Omental fat pad (tissue), 3 donors: ENCODE measurements at regions not wholly inside any gene's neighbourhood (a gene's known extent, or its start where the extent isn't known, plus 50 kb on each side); places are given as distances from the start of the nearest gene placed in this dataset.
A peak's percentile ranks its signal among the peaks of the same experiment; 100 is the strongest.
"Not testable (repeated sequence)": the region's sequence is repeated elsewhere in the genome, so short reads cannot be mapped to it uniquely, and the experiment has no call there.

ENCODE experiments used
- ATAC-seq: fragments of 150-250 bp; one replicate; pipeline ENCODE4 v1.9.1; 2016; ENCODE audit warnings: mild to moderate bottlenecking, moderate library complexity; ENCODE audit not compliant: low FRiP score
- DNase-seq: peaks from one replicate; pipeline ENCODE4 v3.0.0-alpha.2; 2019; ENCODE audit warnings: low spot score
- CTCF ChIP-seq, 3 donors: fragments of 450-650 bp; IDR thresholded peaks; one replicate each; pipeline ENCODE4 v1.5.1; 2016 to 2017; ENCODE audit warnings: antibody characterized with exemption in 3 of 3, mild to moderate bottlenecking in 3 of 3, moderate library complexity in 2 of 3

GRCh38 chrX:37509349-37509748, 62.1 kb upstream of the LANCL3 start:
- DNase-seq (no peak), ATAC-seq (no peak)

GRCh38 chrX:37516512-37516911, 54.9 kb upstream of the LANCL3 start:
- not testable (repeated sequence) for ATAC-seq, DNase-seq

More at GRCh38 chrX:37509349-37509748, 62.1 kb upstream of the LANCL3 start:
- no peak for TF ChIP-seq CTCF (IDR thresholded peaks at IDR 0.05)

DNA sequence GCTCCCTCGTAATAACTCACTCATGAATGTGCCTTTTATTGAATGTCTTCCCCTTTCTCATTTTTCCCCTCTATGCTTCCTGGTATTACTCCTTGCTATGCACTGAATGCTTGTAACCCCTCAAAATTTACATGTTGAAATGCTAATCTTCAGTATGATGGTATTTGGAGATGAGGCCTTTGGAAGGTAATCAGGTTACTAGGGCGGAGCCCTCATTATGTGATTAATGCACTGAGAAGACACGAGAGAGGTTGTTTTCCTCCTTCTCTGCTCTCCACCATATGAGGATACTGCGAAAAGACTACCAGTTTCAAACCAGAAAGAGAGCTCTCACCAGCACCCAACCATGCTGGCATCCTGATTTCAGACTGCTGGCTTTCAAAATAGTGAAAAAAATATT, 52.2 kb upstream of the LANCL3 start:
- not testable (repeated sequence) for ATAC-seq, DNase-seq

DNA sequence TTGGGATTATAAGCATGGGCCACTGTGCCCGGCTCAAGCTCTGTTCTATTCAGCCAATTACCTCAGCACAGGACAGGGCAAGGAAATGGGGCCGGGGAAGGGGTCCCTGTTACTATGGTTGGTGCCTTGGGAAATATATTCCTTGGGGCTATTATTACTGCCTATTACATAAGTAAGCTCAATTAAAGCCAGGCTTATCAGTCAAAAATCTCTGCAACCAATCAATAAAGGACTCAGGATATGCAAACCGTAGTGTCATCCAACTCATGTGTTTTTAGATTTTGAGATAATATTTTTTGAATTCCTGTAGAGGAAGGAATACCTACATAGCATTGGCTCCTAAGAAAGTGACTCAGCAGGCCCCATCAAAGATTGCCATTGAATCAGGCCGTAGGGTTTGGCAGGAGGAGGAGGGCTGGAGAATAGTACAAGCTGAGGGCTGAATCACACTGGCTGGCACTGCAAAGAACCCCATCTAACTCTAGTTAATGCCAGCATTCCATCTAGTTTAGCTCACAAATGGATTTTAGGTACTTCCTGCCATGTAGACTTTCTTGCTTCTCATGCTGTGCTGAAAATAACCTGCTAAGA, 50.5 kb upstream of the LANCL3 start:
- ATAC-seq: peak; percentile 62

More for the DNA sequence above, 50.5 kb upstream of the LANCL3 start:
- not testable (repeated sequence) for DNase-seq
